ENCODE measurements at regions not wholly inside any gene's neighbourhood (a gene's known extent, or its start where the extent isn't known, plus 50 kb on each side); places are given as distances from the start of the nearest gene placed in this dataset.

DNA sequence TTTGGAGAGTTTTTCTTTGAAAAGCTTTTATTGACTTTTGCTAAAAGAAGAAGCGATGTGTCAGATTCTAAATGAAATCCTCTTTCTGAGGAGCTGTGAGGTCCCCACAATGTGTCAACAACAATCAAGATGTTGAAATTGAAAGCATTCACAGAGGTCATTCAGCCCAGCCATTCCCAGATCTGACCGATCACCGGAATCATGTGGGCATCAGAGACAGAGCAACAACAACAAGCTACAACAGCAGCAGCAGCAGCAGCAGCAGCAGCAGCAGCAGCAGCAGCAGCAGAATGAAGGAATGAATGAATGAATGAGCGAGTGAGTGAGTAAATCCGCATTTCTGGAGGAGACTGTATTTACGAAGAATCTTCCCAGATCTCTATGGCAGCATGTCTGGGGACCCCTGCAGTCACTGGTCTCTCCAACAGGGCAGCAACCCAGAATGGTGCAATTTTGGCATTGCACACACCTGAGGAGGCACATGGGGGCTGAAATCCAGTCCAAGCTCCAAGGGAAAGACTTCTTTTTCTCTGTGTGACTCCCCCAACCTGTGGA lies 299.0 kb downstream of the MYCN start:
- Histone ChIP-seq H3K4me2 (ENCODE audit: insufficient read depth in 1 of 2, low read depth in 2 of 2, low read length in 2 of 2) (no peak overlapping the region), H2AK5ac (ENCODE audit: low read depth, low read length) (no peak overlapping the region), H3K4ac (replicated peaks; ENCODE audit: insufficient read length, low read depth, low read length) (no peak overlapping the region), H2AFZ (ENCODE audit: low read length) (no peak overlapping the region), H3K23me2 (ENCODE audit: low read depth, low read length) (peaks cover 3% of the 10 kb centered on the region; the same call in 1 of the 2 replicates), H4K5ac (ENCODE audit: insufficient read length, low read depth, low read length) (no peak overlapping the region), H3K14ac (ENCODE audit: insufficient read length) (no peak overlapping the region), H3K4me1 (replicated peaks in 1 of 4; ENCODE audit: control insufficient read depth in 3 of 4, insufficient read depth in 4 of 4, low read length in 3 of 4) (peaks cover 0 to 13% (median 4%) of the 10 kb centered on the region in 4 experiments; a peak in 5 of 7 replicates), H2BK5ac (ENCODE audit: low read depth, low read length) (no peak overlapping the region), H3K27ac (ENCODE audit: low read depth, low read length) (no peak overlapping the region), H3K4me3 (ENCODE audit: extremely low read depth in 1 of 4, insufficient read depth in 2 of 4, low read depth in 3 of 4, low read length in 4 of 4) (no peak overlapping the region), H3K56ac (replicated peaks; ENCODE audit: insufficient read length, low read depth, low read length) (no peak overlapping the region), H2BK20ac (ENCODE audit: low read length) (no peak overlapping the region), H3K79me2 (ENCODE audit: control insufficient read depth in 1 of 2, insufficient read depth in 2 of 2, low read length in 2 of 2) (no peaks in the 10 kb centered on the region), H2BK15ac (ENCODE audit: low read length) (no peak overlapping the region), H2BK120ac (replicated peaks; ENCODE audit: low read depth, low read length) (no peak overlapping the region), H3K27me3 (replicated peaks in 1 of 4; ENCODE audit: control insufficient read depth in 3 of 4, extremely low read depth in 1 of 4, insufficient read depth in 3 of 4, low read length in 3 of 4) (peaks cover 0 to 1% (median 0%) of the 10 kb centered on the region in 4 experiments; a peak in 1 of 7 replicates), H3K18ac (ENCODE audit: extremely low read depth, low read length) (no peak overlapping the region), H4K20me1 (replicated peaks in 1 of 2; ENCODE audit: control insufficient read depth in 1 of 2, insufficient read depth in 2 of 2, low read length in 2 of 2) (no peaks in the 10 kb centered on the region), H3K36me3 (ENCODE audit: control insufficient read depth in 2 of 4, insufficient read depth in 4 of 4, low read length in 3 of 4) (no peaks in the 10 kb centered on the region), H4K91ac (replicated peaks; ENCODE audit: insufficient read length, low read length) (no peak overlapping the region), H3K23ac (ENCODE audit: insufficient read length) (no peak overlapping the region), H4K8ac (ENCODE audit: extremely low read depth, insufficient read depth, low read length) (no peak overlapping the region), H3K79me1 (ENCODE audit: low read depth, low read length) (no peaks in the 10 kb centered on the region), H3K9ac (replicated peaks in 1 of 4; ENCODE audit: extremely low read depth in 1 of 4, low read depth in 3 of 4, low read length in 3 of 4) (no peak overlapping the region), H2BK12ac (ENCODE audit: low read depth, low read length) (no peak overlapping the region; the same call in 1 of the 2 replicates), H3K9me3 (ENCODE audit: insufficient read depth in 2 of 2, low read depth in 1 of 2, low read length in 1 of 2) (no peaks in the 10 kb centered on the region)
- DNase-seq (ENCODE audit: low read depth in 1 of 2, low spot score in 2 of 2) (no peak), FAIRE-seq (no peak)
- ChIA-PET POLR2A (ENCODE audit: partially characterized antibody) (no interaction called here), CTCF (ENCODE audit: partially characterized antibody) (interaction anchor here (1.0 to 1.5 kb wide), 4 partner anchors 21 to 338 kb away, joined by 3 to 5 read pairs (median 4); no protein-coding TSS in a partner anchor)
- 93% methylated on average over 6 of the region's 6 CpGs; no CpG with 5 or more reads in 1 of the 2 experiments for WGBS, 2 experiments (ENCODE audit: extremely low coverage in 1 of 2, insufficient coverage in 1 of 2, insufficient read length in 1 of 2, insufficient replicate concordance in 2 of 2, low coverage in 1 of 2, low lambda C conversion rate in 2 of 2, missing lambda C conversion rate in 1 of 2)
- TF ChIP-seq RAD21 (IDR thresholded peaks at IDR 0.05 in 1 of 2, conservative IDR thresholded peaks at IDR 0.05 in 1 of 2; ENCODE audit: low read depth in 2 of 2, low read length in 2 of 2) = no peak
- no peak for TF ChIP-seq POLR2A (IDR thresholded peaks at IDR 0.05; ENCODE audit: control extremely low read depth in 1 of 2, low read depth in 2 of 2, low read length in 2 of 2)
- TF ChIP-seq, protein P1, sequence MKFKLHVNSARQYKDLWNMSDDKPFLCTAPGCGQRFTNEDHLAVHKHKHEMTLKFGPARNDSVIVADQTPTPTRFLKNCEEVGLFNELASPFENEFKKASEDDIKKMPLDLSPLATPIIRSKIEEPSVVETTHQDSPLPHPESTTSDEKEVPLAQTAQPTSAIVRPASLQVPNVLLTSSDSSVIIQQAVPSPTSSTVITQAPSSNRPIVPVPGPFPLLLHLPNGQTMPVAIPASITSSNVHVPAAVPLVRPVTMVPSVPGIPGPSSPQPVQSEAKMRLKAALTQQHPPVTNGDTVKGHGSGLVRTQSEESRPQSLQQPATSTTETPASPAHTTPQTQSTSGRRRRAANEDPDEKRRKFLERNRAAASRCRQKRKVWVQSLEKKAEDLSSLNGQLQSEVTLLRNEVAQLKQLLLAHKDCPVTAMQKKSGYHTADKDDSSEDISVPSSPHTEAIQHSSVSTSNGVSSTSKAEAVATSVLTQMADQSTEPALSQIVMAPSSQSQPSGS (IDR thresholded peaks at IDR 0.05; ENCODE audit: low read length) = no peak
- TF ChIP-seq POU5F1 (IDR thresholded peaks at IDR 0.05; ENCODE audit: low read depth, low read length) = no peak
- TF ChIP-seq TAF1 (IDR thresholded peaks at IDR 0.05; ENCODE audit: low read depth, low read length) = no peak
- TF ChIP-seq EGR1 (IDR thresholded peaks at IDR 0.05; ENCODE audit: borderline replicate concordance, low read depth, low read length) = no peak
- no peak for TF ChIP-seq TBP (IDR thresholded peaks at IDR 0.05; ENCODE audit: low read depth, low read length)
- no peak for TF ChIP-seq ASH2L (IDR thresholded peaks at IDR 0.05; ENCODE audit: low read length)
- no peak for TF ChIP-seq NANOG (IDR thresholded peaks at IDR 0.05; ENCODE audit: insufficient read depth, low read depth, low read length, poor library complexity, severe bottlenecking)
- no peak for TF ChIP-seq GABPA (IDR thresholded peaks at IDR 0.05; ENCODE audit: borderline replicate concordance, insufficient read depth, low read length)
- no peak for TF ChIP-seq BCL11A (IDR thresholded peaks at IDR 0.05; ENCODE audit: low read depth in 2 of 2, low read length in 2 of 2)
- no peak for TF ChIP-seq CBX8 (IDR thresholded peaks at IDR 0.05; ENCODE audit: borderline replicate concordance, low read depth, low read length)
- no peak for TF ChIP-seq BACH1 (IDR thresholded peaks at IDR 0.05; ENCODE audit: low read length)

Measured in H1 (cell line).